ENCODE measurements at regions not wholly inside any gene's neighbourhood (a gene's known extent, or its start where the extent isn't known, plus 50 kb on each side); places are given as distances from the start of the nearest gene placed in this dataset.

- no peaks in the 10 kb centered on the region for H3K4me1 ChIP-seq (ENCODE audit: insufficient read depth, low read length)
- ChIA-PET CTCF (no interaction called here), POLR2A (ENCODE audit: unreplicated experiment) (no interaction called here)
- H3K27me3 ChIP-seq (ENCODE audit: low read length), result no peaks in the 10 kb centered on the region
- no peaks in the 10 kb centered on the region for H3K79me2 ChIP-seq (ENCODE audit: low read length)
- DNase-seq, result no peak
- no peaks in the 10 kb centered on the region for H3K36me3 ChIP-seq (ENCODE audit: low read depth, low read length)
- no peaks in the 10 kb centered on the region for H3K9me2 ChIP-seq (replicated peaks; ENCODE audit: low read length)
- ATAC-seq, result no peak
- H3K9ac ChIP-seq (ENCODE audit: low read length), result no peak overlapping the region
- no peak for TF ChIP-seq EZH2phosphoT487 (IDR thresholded peaks at IDR 0.05; ENCODE audit: borderline replicate concordance, low read length)
- no peak for TF ChIP-seq CTCF (conservative IDR thresholded peaks at IDR 0.05; ENCODE audit: low read depth, low read length)
- no peak for TF ChIP-seq EZH2 (IDR thresholded peaks at IDR 0.05; ENCODE audit: low read length, unreplicated experiment)
- H3K4me2 ChIP-seq (ENCODE audit: low read length), result no peak overlapping the region
- intact Hi-C loops (cut with micrococcal nuclease), result no loop called here
- no peak overlapping the region for H2AFZ ChIP-seq (ENCODE audit: low read length)
- H3K9me3 ChIP-seq (ENCODE audit: low read length), result no peaks in the 10 kb centered on the region
- no peak overlapping the region for H3K4me3 ChIP-seq (ENCODE audit: low read length)
- no peak overlapping the region for H3K27ac ChIP-seq (ENCODE audit: low read length)
- no peaks in the 10 kb centered on the region for H3F3A ChIP-seq (ENCODE audit: low read length, unreplicated experiment)
- H4K20me1 ChIP-seq (ENCODE audit: low read length), result no peaks in the 10 kb centered on the region
- no TSS peak for BruUV-seq (replicated peaks)
Measured at GRCh38 chrX:39047174-39047573, 245.9 kb downstream of the MID1IP1 start.

DNA sequence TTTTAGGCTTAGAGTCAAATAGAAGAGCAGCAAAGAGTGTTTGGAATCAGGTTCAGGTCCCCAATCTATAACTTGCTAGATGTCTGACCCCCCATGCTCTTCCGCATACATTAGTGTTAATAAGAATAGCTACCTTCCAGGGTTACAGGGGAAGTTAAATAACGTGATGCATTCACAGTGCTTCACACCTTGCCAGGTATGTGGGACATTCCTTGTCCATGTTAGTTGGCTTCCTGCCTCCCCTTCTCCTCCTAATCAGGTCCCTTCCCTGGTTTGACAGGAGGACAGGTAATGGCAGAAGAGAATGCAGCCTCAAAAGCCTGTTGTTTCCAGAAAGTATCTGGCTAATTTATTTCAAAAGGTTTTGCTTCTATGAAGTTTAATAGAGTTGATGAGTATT lies 248.7 kb downstream of the MID1IP1 start:
- TF ChIP-seq EZH2phosphoT487 (IDR thresholded peaks at IDR 0.05; ENCODE audit: borderline replicate concordance, low read length), result no peak
- TF ChIP-seq EZH2 (IDR thresholded peaks at IDR 0.05; ENCODE audit: low read length, unreplicated experiment), result no peak
- TF ChIP-seq CTCF (conservative IDR thresholded peaks at IDR 0.05; ENCODE audit: low read depth, low read length), result no peak
- Histone ChIP-seq H3K9ac (ENCODE audit: low read length) (no peak overlapping the region), H3K9me3 (ENCODE audit: low read length) (no peaks in the 10 kb centered on the region), H3K4me2 (ENCODE audit: low read length) (no peak overlapping the region), H3K27me3 (ENCODE audit: low read length) (no peaks in the 10 kb centered on the region), H3K36me3 (ENCODE audit: low read depth, low read length) (no peaks in the 10 kb centered on the region), H3F3A (ENCODE audit: low read length, unreplicated experiment) (no peaks in the 10 kb centered on the region), H4K20me1 (ENCODE audit: low read length) (no peaks in the 10 kb centered on the region), H3K9me2 (replicated peaks; ENCODE audit: low read length) (no peaks in the 10 kb centered on the region), H3K4me1 (ENCODE audit: insufficient read depth, low read length) (no peaks in the 10 kb centered on the region), H2AFZ (ENCODE audit: low read length) (no peak overlapping the region), H3K4me3 (ENCODE audit: low read length) (no peak overlapping the region), H3K79me2 (ENCODE audit: low read length) (no peaks in the 10 kb centered on the region), H3K27ac (ENCODE audit: low read length) (no peak overlapping the region)
- ChIA-PET CTCF (no interaction called here), POLR2A (ENCODE audit: unreplicated experiment) (no interaction called here)
- BruUV-seq (replicated peaks), result no TSS peak
- intact Hi-C loops (cut with micrococcal nuclease), result no loop called here
- DNase-seq (no peak), ATAC-seq (no peak)

- no peaks in the 10 kb centered on the region for H3K79me2 ChIP-seq (ENCODE audit: low read length)
- H3K9ac ChIP-seq (ENCODE audit: low read length), result no peak overlapping the region
- ATAC-seq (no peak), DNase-seq (no peak)
- no peak overlapping the region for H2AFZ ChIP-seq (ENCODE audit: low read length)
- no peaks in the 10 kb centered on the region for H4K20me1 ChIP-seq (ENCODE audit: low read length)
- no peaks in the 10 kb centered on the region for H3K4me1 ChIP-seq (ENCODE audit: insufficient read depth, low read length)
- no peaks in the 10 kb centered on the region for H3K27me3 ChIP-seq (ENCODE audit: low read length)
- no peak overlapping the region for H3K4me3 ChIP-seq (ENCODE audit: low read length)
- no peaks in the 10 kb centered on the region for H3F3A ChIP-seq (ENCODE audit: low read length, unreplicated experiment)
- ChIA-PET POLR2A (ENCODE audit: unreplicated experiment) (no interaction called here), CTCF (no interaction called here)
- BruUV-seq (replicated peaks), result no TSS peak
- TF ChIP-seq EZH2phosphoT487 (IDR thresholded peaks at IDR 0.05; ENCODE audit: borderline replicate concordance, low read length) (no peak), EZH2 (IDR thresholded peaks at IDR 0.05; ENCODE audit: low read length, unreplicated experiment) (no peak), CTCF (conservative IDR thresholded peaks at IDR 0.05; ENCODE audit: low read depth, low read length) (no peak)
- no peaks in the 10 kb centered on the region for H3K9me3 ChIP-seq (ENCODE audit: low read length)
- intact Hi-C loops (cut with micrococcal nuclease), result no loop called here
- H3K36me3 ChIP-seq (ENCODE audit: low read depth, low read length), result no peaks in the 10 kb centered on the region
- no peaks in the 10 kb centered on the region for H3K9me2 ChIP-seq (replicated peaks; ENCODE audit: low read length)
- no peak overlapping the region for H3K27ac ChIP-seq (ENCODE audit: low read length)
- H3K4me2 ChIP-seq (ENCODE audit: low read length), result no peak overlapping the region
Measured at GRCh38 chrX:39050427-39050826, 249.2 kb downstream of the MID1IP1 start.
